GM18951 (cell line): ENCODE measurements at regions not wholly inside any gene's neighbourhood (a gene's known extent, or its start where the extent isn't known, plus 50 kb on each side); places are given as distances from the start of the nearest gene placed in this dataset.
"Not testable (repeated sequence)": the region's sequence is repeated elsewhere in the genome, so short reads cannot be mapped to it uniquely, and the experiment has no call there.

ENCODE experiments used
- POLR2A ChIP-seq: IDR thresholded peaks from 4 replicates; pipeline ENCODE4 v1.6.1; 2011; ENCODE audit warnings: mild to moderate bottlenecking; ENCODE audit not compliant: insufficient read length, insufficient read depth; ENCODE audit errors: extremely low read depth
- in situ Hi-C: fragments of 300-500 bp; cut with MboI; formaldehyde crosslinking; loops from one replicate; pipeline ENCODE4 v1.12.0; 2022; ENCODE audit warnings: low sequenced_read_pairs, mixed read lengths, inconsistent platforms; ENCODE audit not compliant: unreplicated experiment

- TF ChIP-seq POLR2A: no peak
- in situ Hi-C loops: no loop called here
Observed at GRCh38 chr3:193030276-193030675, 112.6 kb upstream of the MB21D2 start.

- in situ Hi-C loops: no loop called here
Observed at GRCh38 chr3:193031911-193032310, 114.3 kb upstream of the MB21D2 start.

GRCh38 chr3:193033226-193033780, 115.6 kb upstream of the MB21D2 start:
- in situ Hi-C loops: no loop called here
- TF ChIP-seq POLR2A: no peak

More at GRCh38 chr3:193031911-193032310, 114.3 kb upstream of the MB21D2 start:
- no peak for TF ChIP-seq POLR2A

GRCh38 chr3:193037828-193038227, 120.2 kb upstream of the MB21D2 start:
- in situ Hi-C loops: not testable (repeated sequence)

GRCh38 chr3:193039058-193039457, 121.4 kb upstream of the MB21D2 start:
- TF ChIP-seq POLR2A: no peak
- in situ Hi-C loops: no loop called here

- TF ChIP-seq POLR2A: no peak
- in situ Hi-C loops: loop anchor here (5.0 kb wide), 1 partner anchor 224 kb away; no protein-coding TSS in a partner anchor
Observed at GRCh38 chr3:193040836-193041672, 123.4 kb upstream of the MB21D2 start.

GRCh38 chr3:193046371-193046770, 128.7 kb upstream of the MB21D2 start:
- no peak for TF ChIP-seq POLR2A
- in situ Hi-C loops: no loop called here

GRCh38 chr3:193047461-193047860, 129.8 kb upstream of the MB21D2 start:
- in situ Hi-C loops: not testable (repeated sequence)

- no peak for TF ChIP-seq POLR2A
- in situ Hi-C loops: no loop called here
Observed at GRCh38 chr3:193048127-193048526, 130.5 kb upstream of the MB21D2 start.

- no peak for TF ChIP-seq POLR2A
- in situ Hi-C loops: loop anchor here (25.0 kb wide), 1 partner anchor 488 kb away; no protein-coding TSS in a partner anchor
Observed at GRCh38 chr3:193049935-193050334, 132.3 kb upstream of the MB21D2 start.

GRCh38 chr3:193051314-193051713, 133.7 kb upstream of the MB21D2 start:
- TF ChIP-seq POLR2A: no peak
- in situ Hi-C loops: loop anchor here (25.0 kb wide), 1 partner anchor 489 kb away; no protein-coding TSS in a partner anchor

GRCh38 chr3:193052354-193053045, 134.8 kb upstream of the MB21D2 start:
- no peak for TF ChIP-seq POLR2A
- in situ Hi-C loops: loop anchor here (25.0 kb wide), 1 partner anchor 490 kb away; no protein-coding TSS in a partner anchor

GRCh38 chr3:193053046-193053435, 135.4 kb upstream of the MB21D2 start:
- no peak for TF ChIP-seq POLR2A
- in situ Hi-C loops: loop anchor here (25.0 kb wide), 1 partner anchor 491 kb away; no protein-coding TSS in a partner anchor

- TF ChIP-seq POLR2A: no peak
- in situ Hi-C loops: loop anchor here (25.0 kb wide), 1 partner anchor 493 kb away; no protein-coding TSS in a partner anchor
Observed at GRCh38 chr3:193055352-193055751, 137.7 kb upstream of the MB21D2 start.

GRCh38 chr3:193057616-193058015, 140.0 kb upstream of the MB21D2 start:
- in situ Hi-C loops: loop anchor here (25.0 kb wide), 1 partner anchor 495 kb away; no protein-coding TSS in a partner anchor
- no peak for TF ChIP-seq POLR2A
